ENCODE measurements at regions not wholly inside any gene's neighbourhood (a gene's known extent, or its start where the extent isn't known, plus 50 kb on each side); places are given as distances from the start of the nearest gene placed in this dataset.

DNA sequence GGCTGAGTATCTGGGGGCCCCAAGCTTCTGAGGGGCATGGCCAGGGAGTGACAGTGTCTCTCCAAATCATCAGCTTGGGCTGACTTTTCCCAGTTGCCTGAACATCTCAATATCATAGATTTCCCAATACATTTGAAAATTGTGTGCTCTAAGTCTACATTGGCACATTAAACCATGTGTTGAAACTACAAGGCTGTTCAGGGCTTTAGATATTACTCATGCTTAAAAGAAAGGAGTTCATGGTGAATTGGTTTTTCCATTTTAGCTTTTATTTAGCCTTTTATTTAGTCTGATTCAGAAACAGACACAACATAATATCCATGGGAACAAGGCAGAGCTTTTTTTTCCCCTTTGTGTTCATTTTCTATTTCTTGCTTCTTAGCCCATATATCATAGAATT is 49.9 kb upstream of the GALR1 start:
- Histone ChIP-seq H3K27me3 (replicated peaks in 1 of 4; ENCODE audit: control extremely low read depth in 1 of 4, control insufficient read depth in 3 of 4, insufficient read depth in 4 of 4, low read length in 3 of 4) (peaks cover 0 to 14% (median 3%) of the 10 kb centered on the region in 4 experiments), H3K9me3 (ENCODE audit: control extremely low read depth in 1 of 3, control insufficient read depth in 2 of 3, insufficient read depth in 1 of 3, low read length in 2 of 3) (peaks cover 0 to 2% (median 0%) of the 10 kb centered on the region in 3 donors), H3K4me3 (ENCODE audit: control extremely low read depth in 1 of 5, extremely low read depth in 1 of 5, insufficient read depth in 1 of 5, low read depth in 2 of 5, low read length in 4 of 5) (no peak overlapping the region), H3K4me2 (replicated peaks; ENCODE audit: low read depth, low read length, poor library complexity, severe bottlenecking) (no peak overlapping the region), H3K79me2 (ENCODE audit: control insufficient read depth, insufficient read depth, low read length) (no peaks in the 10 kb centered on the region), H2AFZ (ENCODE audit: insufficient read depth, low read depth, low read length, poor library complexity, severe bottlenecking) (no peak overlapping the region), H4K20me1 (ENCODE audit: control insufficient read depth, insufficient read depth, low read length, poor library complexity, severe bottlenecking) (no peaks in the 10 kb centered on the region), H3K4me1 (ENCODE audit: control insufficient read depth in 2 of 2, insufficient read depth in 2 of 2, low read length in 2 of 2) (no peaks in the 10 kb centered on the region), H3K36me3 (replicated peaks in 1 of 2; ENCODE audit: control extremely low read depth in 1 of 2, control insufficient read depth in 1 of 2, extremely low read depth in 1 of 2, insufficient read depth in 2 of 2, low read length in 1 of 2) (no peaks in the 10 kb centered on the region), H3K27ac (ENCODE audit: low read length in 2 of 2) (no peak overlapping the region), H3K9ac (ENCODE audit: low read length) (no peak overlapping the region)
- H3K4me1 Mint-ChIP-seq: no peaks in the 10 kb centered on the region
- DNase-seq (no peak), ATAC-seq (ENCODE audit: low read depth) (no peak)
- no peak overlapping the region for H3K4me3 Mint-ChIP-seq
- H3K27me3 Mint-ChIP-seq: peaks cover 10% of the 10 kb centered on the region
- intact Hi-C loops (cut with micrococcal nuclease): no loop called here
- H3K9me3 Mint-ChIP-seq (ENCODE audit: insufficient read depth): peaks cover 3% of the 10 kb centered on the region
- H3K27ac Mint-ChIP-seq: no peak overlapping the region
- no peak for TF ChIP-seq EZH2 (IDR thresholded peaks at IDR 0.05; ENCODE audit: borderline replicate concordance, insufficient read depth, low read depth, low read length, poor library complexity, severe bottlenecking)
- TF ChIP-seq, protein P1, sequence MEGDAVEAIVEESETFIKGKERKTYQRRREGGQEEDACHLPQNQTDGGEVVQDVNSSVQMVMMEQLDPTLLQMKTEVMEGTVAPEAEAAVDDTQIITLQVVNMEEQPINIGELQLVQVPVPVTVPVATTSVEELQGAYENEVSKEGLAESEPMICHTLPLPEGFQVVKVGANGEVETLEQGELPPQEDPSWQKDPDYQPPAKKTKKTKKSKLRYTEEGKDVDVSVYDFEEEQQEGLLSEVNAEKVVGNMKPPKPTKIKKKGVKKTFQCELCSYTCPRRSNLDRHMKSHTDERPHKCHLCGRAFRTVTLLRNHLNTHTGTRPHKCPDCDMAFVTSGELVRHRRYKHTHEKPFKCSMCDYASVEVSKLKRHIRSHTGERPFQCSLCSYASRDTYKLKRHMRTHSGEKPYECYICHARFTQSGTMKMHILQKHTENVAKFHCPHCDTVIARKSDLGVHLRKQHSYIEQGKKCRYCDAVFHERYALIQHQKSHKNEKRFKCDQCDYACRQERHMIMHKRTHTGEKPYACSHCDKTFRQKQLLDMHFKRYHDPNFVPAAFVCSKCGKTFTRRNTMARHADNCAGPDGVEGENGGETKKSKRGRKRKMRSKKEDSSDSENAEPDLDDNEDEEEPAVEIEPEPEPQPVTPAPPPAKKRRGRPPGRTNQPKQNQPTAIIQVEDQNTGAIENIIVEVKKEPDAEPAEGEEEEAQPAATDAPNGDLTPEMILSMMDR (IDR thresholded peaks at IDR 0.05): no peak
- ChIA-PET POLR2A (no interaction called here), CTCF (interaction anchor here (3.1 kb wide), 1 partner anchor 12 kb away, joined by 11 read pairs; no protein-coding TSS in a partner anchor)
